ENCODE measurements at regions not wholly inside any gene's neighbourhood (a gene's known extent, or its start where the extent isn't known, plus 50 kb on each side); places are given as distances from the start of the nearest gene placed in this dataset.

DNA sequence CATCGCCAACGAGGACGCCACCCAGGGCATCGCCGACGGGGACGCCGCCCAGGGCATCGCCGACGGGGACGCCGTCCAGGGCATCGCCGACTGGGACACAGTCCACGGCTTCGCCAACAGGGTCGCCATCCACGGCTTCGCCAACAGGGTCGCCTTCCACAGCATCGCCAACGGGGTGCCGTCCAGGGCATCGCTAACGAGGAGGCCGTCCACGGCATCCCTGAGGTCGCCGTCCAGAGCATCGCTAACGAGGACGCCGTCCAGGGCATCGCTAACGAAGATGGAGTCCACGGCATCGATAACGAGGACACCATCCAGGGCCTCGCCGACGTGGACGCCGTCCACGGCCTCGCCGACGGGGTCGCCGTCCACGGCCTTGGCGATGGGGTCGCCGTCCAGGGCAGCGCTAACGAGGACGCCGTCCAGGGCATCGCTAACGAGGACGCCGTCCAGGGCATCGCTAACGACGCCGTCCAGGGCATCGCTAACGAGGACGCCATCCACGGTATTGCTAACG lies 947.8 kb downstream of the TUBA3C start:
- no peaks in the 10 kb centered on the region for H3K27me3 ChIP-seq (ENCODE audit: control insufficient read depth in 2 of 2, insufficient read depth in 2 of 2, low read length in 2 of 2)
- CTCF ChIA-PET (ENCODE audit: low intra/inter-chr PET ratio), result no interaction called here
- H3K36me3 ChIP-seq (ENCODE audit: control insufficient read depth, insufficient read depth, low read length), result no peaks in the 10 kb centered on the region
- in situ Hi-C loops (cut with MboI) (no loop called here), intact Hi-C loops (cut with micrococcal nuclease) (no loop called here)
- H3K9me3 ChIP-seq (replicated peaks; ENCODE audit: control insufficient read depth, insufficient read depth, low read depth, low read length), result peaks cover 5% of the 10 kb centered on the region
- no peak for DNase-seq (ENCODE audit: extremely low read depth in 1 of 4, low spot score in 3 of 4)
- no peak overlapping the region for H3K4me3 ChIP-seq
- POLR2A ChIA-PET, result no interaction called here
- H3K4me1 ChIP-seq (replicated peaks in 1 of 2; ENCODE audit: control insufficient read depth in 2 of 2, insufficient read depth in 2 of 2, low read length in 2 of 2), result no peaks in the 10 kb centered on the region
- H3K27ac ChIP-seq (ENCODE audit: extremely low read depth, low read depth, low read length), result no peak overlapping the region
- no peaks in the 10 kb centered on the region for H3K79me2 ChIP-seq (ENCODE audit: control insufficient read depth, insufficient read depth, low read length)
- FAIRE-seq, result no peak
- no peak for ATAC-seq
- 80% methylated on average over 38 of the region's 71 CpGs for WGBS (ENCODE audit: insufficient coverage, low coverage, missing lambda C conversion rate)
- no peak overlapping the region for H3K9ac ChIP-seq (ENCODE audit: insufficient read depth in 1 of 2, low read depth in 2 of 2, low read length in 2 of 2)
- H3K9me1 ChIP-seq (ENCODE audit: control insufficient read depth, insufficient read depth, low read length), result no peaks in the 10 kb centered on the region
- no TSS peak for BruUV-seq (replicated peaks)
- no peak overlapping the region for H3K4me2 ChIP-seq (ENCODE audit: insufficient read depth, low read length)
- TF ChIP-seq HDAC2 (IDR thresholded peaks at IDR 0.05) (no peak), GATAD2A (IDR thresholded peaks at IDR 0.05) (no peak), PTBP1 (IDR thresholded peaks at IDR 0.05; ENCODE audit: low read depth, low read length) (no peak), POLR2AphosphoS2 (IDR thresholded peaks at IDR 0.05; ENCODE audit: low read length) (no peak), ZNF232 (CRISPR knock-in tag; IDR thresholded peaks at IDR 0.05) (no peak), MTA3 (IDR thresholded peaks at IDR 0.05; ENCODE audit: borderline replicate concordance) (no peak), HSF4 (CRISPR knock-in tag; IDR thresholded peaks at IDR 0.05; ENCODE audit: borderline replicate concordance) (no peak), KLF1 (tag; IDR thresholded peaks at IDR 0.05) (no peak), ZNF77 (CRISPR knock-in tag; IDR thresholded peaks at IDR 0.05) (no peak), MYNN (IDR thresholded peaks at IDR 0.05) (no peak), MYNN (CRISPR knock-in tag; IDR thresholded peaks at IDR 0.05) (no peak), NFYB (IDR thresholded peaks at IDR 0.05; ENCODE audit: extremely low read depth, insufficient read length) (no peak), ZNF79 (CRISPR knock-in tag; IDR thresholded peaks at IDR 0.05; ENCODE audit: low read depth) (no peak), ELF1 (tag; IDR thresholded peaks at IDR 0.05) (no peak), CEBPB (tag; IDR thresholded peaks at IDR 0.05) (no peak), CCNT2 (IDR thresholded peaks at IDR 0.05; ENCODE audit: borderline replicate concordance, extremely low read depth, insufficient read length, low read depth, low read length) (no peak), GABPB1 (CRISPR knock-in tag; IDR thresholded peaks at IDR 0.05) (no peak)
- TF ChIP-seq, protein P1, sequence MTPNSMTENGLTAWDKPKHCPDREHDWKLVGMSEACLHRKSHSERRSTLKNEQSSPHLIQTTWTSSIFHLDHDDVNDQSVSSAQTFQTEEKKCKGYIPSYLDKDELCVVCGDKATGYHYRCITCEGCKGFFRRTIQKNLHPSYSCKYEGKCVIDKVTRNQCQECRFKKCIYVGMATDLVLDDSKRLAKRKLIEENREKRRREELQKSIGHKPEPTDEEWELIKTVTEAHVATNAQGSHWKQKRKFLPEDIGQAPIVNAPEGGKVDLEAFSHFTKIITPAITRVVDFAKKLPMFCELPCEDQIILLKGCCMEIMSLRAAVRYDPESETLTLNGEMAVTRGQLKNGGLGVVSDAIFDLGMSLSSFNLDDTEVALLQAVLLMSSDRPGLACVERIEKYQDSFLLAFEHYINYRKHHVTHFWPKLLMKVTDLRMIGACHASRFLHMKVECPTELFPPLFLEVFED (CRISPR knock-in tag; conservative IDR thresholded peaks at IDR 0.05), result no peak
- TF ChIP-seq, protein P2, sequence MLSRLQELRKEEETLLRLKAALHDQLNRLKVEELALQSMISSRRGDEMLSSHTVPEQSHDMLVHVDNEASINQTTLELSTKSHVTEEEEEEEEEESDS (CRISPR knock-in tag; IDR thresholded peaks at IDR 0.05), result no peak
- TF ChIP-seq, protein P3, sequence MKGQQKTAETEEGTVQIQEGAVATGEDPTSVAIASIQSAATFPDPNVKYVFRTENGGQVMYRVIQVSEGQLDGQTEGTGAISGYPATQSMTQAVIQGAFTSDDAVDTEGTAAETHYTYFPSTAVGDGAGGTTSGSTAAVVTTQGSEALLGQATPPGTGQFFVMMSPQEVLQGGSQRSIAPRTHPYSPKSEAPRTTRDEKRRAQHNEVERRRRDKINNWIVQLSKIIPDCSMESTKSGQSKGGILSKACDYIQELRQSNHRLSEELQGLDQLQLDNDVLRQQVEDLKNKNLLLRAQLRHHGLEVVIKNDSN (CRISPR knock-in tag; IDR thresholded peaks at IDR 0.05), result no peak
- TF ChIP-seq, protein P4, sequence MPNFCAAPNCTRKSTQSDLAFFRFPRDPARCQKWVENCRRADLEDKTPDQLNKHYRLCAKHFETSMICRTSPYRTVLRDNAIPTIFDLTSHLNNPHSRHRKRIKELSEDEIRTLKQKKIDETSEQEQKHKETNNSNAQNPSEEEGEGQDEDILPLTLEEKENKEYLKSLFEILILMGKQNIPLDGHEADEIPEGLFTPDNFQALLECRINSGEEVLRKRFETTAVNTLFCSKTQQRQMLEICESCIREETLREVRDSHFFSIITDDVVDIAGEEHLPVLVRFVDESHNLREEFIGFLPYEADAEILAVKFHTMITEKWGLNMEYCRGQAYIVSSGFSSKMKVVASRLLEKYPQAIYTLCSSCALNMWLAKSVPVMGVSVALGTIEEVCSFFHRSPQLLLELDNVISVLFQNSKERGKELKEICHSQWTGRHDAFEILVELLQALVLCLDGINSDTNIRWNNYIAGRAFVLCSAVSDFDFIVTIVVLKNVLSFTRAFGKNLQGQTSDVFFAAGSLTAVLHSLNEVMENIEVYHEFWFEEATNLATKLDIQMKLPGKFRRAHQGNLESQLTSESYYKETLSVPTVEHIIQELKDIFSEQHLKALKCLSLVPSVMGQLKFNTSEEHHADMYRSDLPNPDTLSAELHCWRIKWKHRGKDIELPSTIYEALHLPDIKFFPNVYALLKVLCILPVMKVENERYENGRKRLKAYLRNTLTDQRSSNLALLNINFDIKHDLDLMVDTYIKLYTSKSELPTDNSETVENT (CRISPR knock-in tag; IDR thresholded peaks at IDR 0.05), result no peak
- H2AFZ ChIP-seq (ENCODE audit: low read depth, low read length), result no peak overlapping the region
- H4K20me1 ChIP-seq (replicated peaks; ENCODE audit: control insufficient read depth, insufficient read depth, low read length), result no peaks in the 10 kb centered on the region

All from K562 (cell line).